ENCODE measurements at regions not wholly inside any gene's neighbourhood (a gene's known extent, or its start where the extent isn't known, plus 50 kb on each side); places are given as distances from the start of the nearest gene placed in this dataset.

DNA sequence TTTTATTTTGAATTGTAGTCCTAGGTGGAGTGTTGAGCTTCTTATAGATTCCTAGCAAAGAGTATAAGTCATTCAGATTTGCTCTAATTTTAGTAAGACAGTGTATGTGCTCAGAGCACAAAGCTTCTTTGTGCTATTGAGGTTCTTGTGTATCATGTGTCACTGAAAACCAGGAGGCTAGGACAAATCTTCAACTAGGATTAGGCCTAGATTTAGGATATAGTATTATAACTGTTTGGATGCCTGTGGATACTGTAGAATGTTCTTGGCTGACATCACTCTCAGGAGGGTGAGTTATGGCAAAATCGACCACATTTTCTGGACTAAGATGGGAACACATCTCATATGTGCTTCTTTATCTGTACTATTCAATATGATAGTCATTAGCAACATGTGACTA, 86.5 kb downstream of the DHRS2 start:
- Histone ChIP-seq H3K4me3 (ENCODE audit: low read depth, low read length) (no peak overlapping the region), H3K36me3 (no peaks in the 10 kb centered on the region), H3K4me1 (no peaks in the 10 kb centered on the region), H3K9me3 (no peaks in the 10 kb centered on the region), H3K27me3 (no peaks in the 10 kb centered on the region; the same call in 1 of the 2 replicates)
- TF ChIP-seq, protein P1, sequence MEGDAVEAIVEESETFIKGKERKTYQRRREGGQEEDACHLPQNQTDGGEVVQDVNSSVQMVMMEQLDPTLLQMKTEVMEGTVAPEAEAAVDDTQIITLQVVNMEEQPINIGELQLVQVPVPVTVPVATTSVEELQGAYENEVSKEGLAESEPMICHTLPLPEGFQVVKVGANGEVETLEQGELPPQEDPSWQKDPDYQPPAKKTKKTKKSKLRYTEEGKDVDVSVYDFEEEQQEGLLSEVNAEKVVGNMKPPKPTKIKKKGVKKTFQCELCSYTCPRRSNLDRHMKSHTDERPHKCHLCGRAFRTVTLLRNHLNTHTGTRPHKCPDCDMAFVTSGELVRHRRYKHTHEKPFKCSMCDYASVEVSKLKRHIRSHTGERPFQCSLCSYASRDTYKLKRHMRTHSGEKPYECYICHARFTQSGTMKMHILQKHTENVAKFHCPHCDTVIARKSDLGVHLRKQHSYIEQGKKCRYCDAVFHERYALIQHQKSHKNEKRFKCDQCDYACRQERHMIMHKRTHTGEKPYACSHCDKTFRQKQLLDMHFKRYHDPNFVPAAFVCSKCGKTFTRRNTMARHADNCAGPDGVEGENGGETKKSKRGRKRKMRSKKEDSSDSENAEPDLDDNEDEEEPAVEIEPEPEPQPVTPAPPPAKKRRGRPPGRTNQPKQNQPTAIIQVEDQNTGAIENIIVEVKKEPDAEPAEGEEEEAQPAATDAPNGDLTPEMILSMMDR (IDR thresholded peaks at IDR 0.05; ENCODE audit: low read depth, low read length) = no peak
- DNase-seq = no peak

DNA sequence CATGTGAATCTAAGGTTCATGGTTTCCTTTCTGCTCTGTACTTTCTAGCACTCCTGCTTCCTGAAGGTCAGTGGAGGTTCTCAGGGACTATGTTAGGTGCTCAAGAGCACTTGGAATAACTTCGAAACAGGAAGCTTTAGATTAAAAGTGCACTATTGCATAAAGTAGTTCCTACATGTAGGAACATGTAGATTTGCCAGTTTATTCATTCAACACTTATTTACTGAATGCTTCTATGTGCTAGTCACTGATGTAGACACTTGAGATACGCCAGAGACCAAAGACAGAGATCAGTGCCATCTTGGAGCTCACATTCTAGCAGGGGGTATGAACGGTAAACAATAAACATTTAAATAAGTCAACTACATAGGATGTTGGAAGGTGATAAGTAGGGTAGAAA, 87.7 kb downstream of the DHRS2 start:
- Histone ChIP-seq H3K9me3 (no peaks in the 10 kb centered on the region), H3K36me3 (no peaks in the 10 kb centered on the region), H3K4me1 (no peaks in the 10 kb centered on the region), H3K4me3 (ENCODE audit: low read depth, low read length) (no peak overlapping the region), H3K27me3 (no peaks in the 10 kb centered on the region; the same call in 1 of the 2 replicates)
- no peak for DNase-seq
- TF ChIP-seq, protein P1 (IDR thresholded peaks at IDR 0.05; ENCODE audit: low read depth, low read length) = no peak

DNA sequence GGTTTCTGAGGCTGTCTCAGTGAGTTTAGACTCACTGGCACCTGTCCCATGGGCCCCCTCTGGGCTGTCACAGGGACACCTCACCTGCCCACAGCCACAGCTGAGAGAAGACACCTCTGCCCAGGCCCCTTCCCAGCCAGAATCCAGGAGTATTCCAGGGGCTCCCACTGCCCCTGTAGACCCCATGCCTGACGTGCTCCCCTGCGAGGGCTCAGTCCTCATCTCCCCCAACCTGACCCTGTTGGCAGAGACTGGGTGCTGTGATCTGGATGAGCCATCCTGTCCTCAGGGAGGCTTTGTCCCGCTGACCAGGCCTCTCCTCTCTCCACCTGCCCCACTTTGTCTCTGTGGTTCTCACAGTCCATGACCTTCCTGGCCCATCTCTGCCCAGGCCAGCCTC, 89.4 kb downstream of the DHRS2 start:
- TF ChIP-seq, protein P1 (IDR thresholded peaks at IDR 0.05; ENCODE audit: low read depth, low read length) = no peak
- H3K4me3 ChIP-seq (ENCODE audit: low read depth, low read length) = no peak overlapping the region
- H3K36me3 ChIP-seq = no peaks in the 10 kb centered on the region
- H3K4me1 ChIP-seq = no peaks in the 10 kb centered on the region
- H3K9me3 ChIP-seq = no peaks in the 10 kb centered on the region
- DNase-seq = no peak
- no peaks in the 10 kb centered on the region; the same call in 1 of the 2 replicates for H3K27me3 ChIP-seq

DNA sequence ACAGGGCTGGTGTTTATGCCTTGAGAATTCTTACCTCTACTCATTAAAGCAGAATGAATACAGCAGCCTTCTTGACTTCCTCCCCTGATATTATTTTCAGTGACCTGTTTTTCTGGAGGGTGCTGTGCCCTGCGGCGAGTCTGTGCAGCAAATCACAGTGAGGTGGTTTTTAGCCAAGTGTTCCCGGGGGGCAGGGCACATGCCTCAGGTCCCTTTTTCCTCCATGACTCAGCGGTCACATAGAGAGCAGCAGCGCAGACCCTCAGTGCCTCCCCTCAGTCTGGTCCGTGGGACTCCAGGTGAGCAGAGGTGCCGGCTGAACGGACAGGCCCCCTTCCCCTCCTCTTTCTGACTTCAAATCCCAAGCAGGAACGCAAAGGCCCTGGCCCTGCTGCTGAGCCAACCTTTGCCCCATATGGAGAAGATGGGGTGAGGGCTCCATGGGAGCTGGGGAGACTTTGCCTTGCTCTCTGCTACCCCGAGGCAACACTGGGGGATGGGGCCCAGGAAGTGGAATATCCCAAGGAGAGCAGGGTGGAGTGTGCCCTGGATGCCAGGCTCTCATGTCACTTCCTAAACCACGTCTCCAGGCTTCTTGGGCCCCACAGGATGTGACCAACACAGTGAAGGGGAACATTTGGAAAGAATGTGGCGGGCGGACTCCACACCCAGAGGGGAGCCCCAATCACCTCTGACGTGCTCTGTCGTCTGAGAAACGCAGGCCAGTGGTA, 90.0 kb downstream of the DHRS2 start:
- no peaks in the 10 kb centered on the region for H3K9me3 ChIP-seq
- H3K4me1 ChIP-seq = no peaks in the 10 kb centered on the region
- DNase-seq = no peak
- H3K36me3 ChIP-seq = no peaks in the 10 kb centered on the region
- H3K4me3 ChIP-seq (ENCODE audit: low read depth, low read length) = no peak overlapping the region
- H3K27me3 ChIP-seq = no peaks in the 10 kb centered on the region; the same call in 1 of the 2 replicates
- TF ChIP-seq, protein P1 (IDR thresholded peaks at IDR 0.05; ENCODE audit: low read depth, low read length) = no peak

DNA sequence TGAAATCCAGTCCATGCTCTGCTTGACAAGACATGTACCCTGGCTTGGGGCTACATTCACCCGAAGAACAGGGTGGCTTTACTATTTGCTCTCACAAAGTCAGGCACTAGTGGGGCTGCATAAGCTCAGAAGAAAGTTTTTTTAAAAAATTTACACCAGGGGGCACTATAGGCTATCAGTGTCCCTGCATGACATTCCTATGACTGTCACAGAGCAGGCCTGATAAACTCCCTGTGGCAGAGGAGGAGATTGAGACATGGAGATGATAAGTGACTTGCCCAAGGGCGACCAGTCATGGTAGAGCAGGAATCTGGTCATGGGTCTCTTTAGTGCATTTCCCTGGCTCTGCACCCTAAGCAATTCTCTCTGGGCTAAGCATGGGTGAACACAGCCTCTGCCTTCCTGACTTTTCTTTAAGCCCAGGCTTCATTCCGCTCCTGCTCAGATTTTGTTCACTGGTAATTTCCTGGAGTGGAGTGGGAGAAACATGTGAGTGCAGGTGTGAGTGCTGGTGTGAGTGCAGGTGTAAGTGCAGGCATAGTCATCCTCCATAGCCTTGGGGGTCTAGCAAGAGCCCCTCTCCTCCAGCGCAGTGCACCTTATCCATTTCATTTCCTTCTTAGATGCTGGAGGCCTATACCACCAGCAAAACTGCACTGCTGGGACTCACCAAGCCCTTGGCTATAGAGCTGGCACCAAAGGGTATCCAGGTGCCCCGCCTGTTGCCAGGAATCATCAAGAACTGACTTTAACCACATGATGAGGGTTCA, 91.6 kb downstream of the DHRS2 start:
- no peaks in the 10 kb centered on the region for H3K9me3 ChIP-seq
- TF ChIP-seq, protein P1 (IDR thresholded peaks at IDR 0.05; ENCODE audit: low read depth, low read length) = peak; percentile 37
- DNase-seq = no peak
- H3K4me1 ChIP-seq = no peaks in the 10 kb centered on the region
- H3K4me3 ChIP-seq (ENCODE audit: low read depth, low read length) = no peak overlapping the region
- no peaks in the 10 kb centered on the region for H3K36me3 ChIP-seq
- H3K27me3 ChIP-seq = no peaks in the 10 kb centered on the region

DNA sequence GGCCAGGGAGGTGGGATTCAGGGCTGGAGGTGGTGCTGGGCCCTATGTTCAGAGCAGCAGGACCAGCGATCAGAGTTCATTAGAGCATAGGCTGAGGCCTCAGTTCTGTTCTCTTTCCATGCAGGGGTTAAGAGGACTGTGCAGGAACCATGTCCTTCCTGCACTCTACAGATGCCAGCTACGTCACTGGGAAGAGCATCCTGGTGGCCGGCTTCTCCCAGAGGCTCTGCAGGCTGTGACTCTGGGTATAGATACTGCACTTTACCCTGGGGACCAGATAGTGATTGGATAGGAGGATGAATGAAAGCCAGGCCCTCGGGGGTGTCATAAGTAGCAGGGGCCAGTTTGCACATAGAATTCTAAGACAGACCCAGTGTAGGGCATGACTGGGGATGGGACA, 92.6 kb downstream of the DHRS2 start:
- DNase-seq = no peak
- TF ChIP-seq, protein P1 (IDR thresholded peaks at IDR 0.05; ENCODE audit: low read depth, low read length) = no peak
- H3K9me3 ChIP-seq = no peaks in the 10 kb centered on the region
- no peaks in the 10 kb centered on the region for H3K36me3 ChIP-seq
- H3K4me3 ChIP-seq (ENCODE audit: low read depth, low read length) = no peak overlapping the region
- H3K4me1 ChIP-seq = no peaks in the 10 kb centered on the region
- no peaks in the 10 kb centered on the region for H3K27me3 ChIP-seq
